GM23248 (cell line): ENCODE measurements at regions not wholly inside any gene's neighbourhood (a gene's known extent, or its start where the extent isn't known, plus 50 kb on each side); places are given as distances from the start of the nearest gene placed in this dataset.

Experiments
- DNase-seq: peaks from one replicate; pipeline ENCODE4 v3.0.0-alpha.2; 2015
- H2AFZ ChIP-seq: fragments of 200-600 bp; sonication (generic); 2 replicates; pipeline ENCODE4 v1.6.1; 2016; ENCODE audit warnings: antibody characterized with exemption
- H3F3A ChIP-seq: fragments of 200-600 bp; sonication (generic); 2 replicates; pipeline ENCODE4 v1.6.1; 2016; ENCODE audit warnings: mild to moderate bottlenecking, antibody characterized with exemption, mixed run types; ENCODE audit not compliant: insufficient read depth
- H3K27ac ChIP-seq: fragments of 200-600 bp; sonication (generic); 2 replicates; pipeline ENCODE4 v1.5.1; 2016; ENCODE audit warnings: mild to moderate bottlenecking
- H3K27me3 ChIP-seq: fragments of 200-600 bp; sonication (generic); replicated peaks from 2 replicates; pipeline ENCODE4 v1.6.1; 2016; ENCODE audit warnings: mild to moderate bottlenecking; ENCODE audit not compliant: insufficient read depth
- H3K36me3 ChIP-seq: fragments of 200-600 bp; sonication (generic); 2 replicates; pipeline ENCODE4 v1.6.1; 2016; ENCODE audit warnings: low read depth, mild to moderate bottlenecking
- H3K4me1 ChIP-seq: fragments of 200-600 bp; sonication (generic); 2 replicates; pipeline ENCODE4 v1.6.1; 2016; ENCODE audit warnings: mild to moderate bottlenecking; ENCODE audit not compliant: insufficient read depth
- H3K4me2 ChIP-seq: fragments of 200-600 bp; sonication (generic); one replicate; pipeline ENCODE4 v1.6.1; 2016; ENCODE audit warnings: mild to moderate bottlenecking; ENCODE audit not compliant: unreplicated experiment
- H3K4me3 ChIP-seq: fragments of 200-600 bp; sonication (generic); 2 replicates; pipeline ENCODE4 v1.5.1; 2016; ENCODE audit warnings: mild to moderate bottlenecking
- H3K79me2 ChIP-seq: fragments of 200-600 bp; sonication (generic); 2 replicates; pipeline ENCODE4 v1.6.1; 2016; ENCODE audit warnings: mild to moderate bottlenecking; ENCODE audit not compliant: insufficient read depth
- H3K9ac ChIP-seq: fragments of 200-600 bp; sonication (generic); 2 replicates; pipeline ENCODE4 v1.6.1; 2016; ENCODE audit warnings: mild to moderate bottlenecking
- H3K9me2 ChIP-seq: fragments of 200-600 bp; sonication (generic); 2 replicates; pipeline ENCODE4 v1.6.1; 2016; ENCODE audit warnings: mixed run types, mild to moderate bottlenecking, moderate library complexity; ENCODE audit not compliant: insufficient read depth
- H3K9me3 ChIP-seq: fragments of 200-600 bp; sonication (generic); one replicate; pipeline ENCODE4 v1.6.1; 2017; ENCODE audit warnings: low read depth
- H4K20me1 ChIP-seq: fragments of 200-600 bp; sonication (generic); 2 replicates; pipeline ENCODE4 v1.6.0; 2016; ENCODE audit not compliant: insufficient read depth
- EZH2 ChIP-seq: fragments of 200-600 bp; sonication (generic); IDR thresholded peaks from 2 replicates; pipeline ENCODE4 v1.6.1; 2018; ENCODE audit warnings: antibody characterized with exemption, mild to moderate bottlenecking; ENCODE audit not compliant: insufficient read depth, poor library complexity, severe bottlenecking
- EZH2phosphoT487 ChIP-seq: fragments of 200-600 bp; sonication (generic); IDR thresholded peaks from 2 replicates; pipeline ENCODE4 v1.6.1; 2018; ENCODE audit warnings: antibody characterized with exemption, moderate library complexity, mild to moderate bottlenecking, low read depth; ENCODE audit not compliant: insufficient read depth
- WGBS, 2 experiments: methylation state at CpG; one replicate each; pipeline ENCODE4 v1.1.6; 2015 to 2017; ENCODE audit warnings: low lambda C conversion rate in 2 of 2, low coverage in 1 of 2; ENCODE audit errors: missing lambda C conversion rate in 2 of 2; 5-methylcytosine and 5-hydroxymethylcytosine counted together
- in situ Hi-C: fragments of 300-500 bp; cut with MboI; formaldehyde crosslinking; loops from 2 replicates; pipeline ENCODE4 v1.15.0; 2020

DNA sequence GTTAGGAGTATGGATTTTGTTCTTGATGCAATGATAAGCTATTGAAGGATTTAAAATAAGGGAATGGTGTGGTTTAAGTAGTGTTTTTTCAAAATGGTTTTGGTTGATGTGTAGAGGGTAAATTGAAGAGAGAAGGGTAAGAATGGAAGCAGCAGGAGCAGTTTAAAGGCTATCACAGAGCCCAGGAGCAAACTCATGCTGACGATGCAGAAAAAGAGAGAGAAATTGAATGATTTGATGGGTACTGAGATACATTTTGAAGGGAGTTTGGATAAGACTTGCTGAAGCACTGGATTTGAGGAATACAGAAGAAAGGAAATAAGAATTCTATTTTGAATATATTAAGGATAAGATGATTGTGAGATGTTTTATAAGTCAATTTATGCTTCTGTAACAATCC, 300.8 kb upstream of the LYPLAL1 start:
- Histone ChIP-seq H3K4me2 (no peak overlapping the region), H3K9ac (no peak overlapping the region), H3K27me3 (no peaks in the 10 kb centered on the region), H3K79me2 (no peaks in the 10 kb centered on the region), H4K20me1 (no peaks in the 10 kb centered on the region), H3K9me3 (no peaks in the 10 kb centered on the region), H3K9me2 (0 out of 2 replicates have a peak, but pooled peaks cover 4% of the 10 kb centered on the region), H3K4me3 (no peak overlapping the region), H3K27ac (no peak overlapping the region), H3K36me3 (no peaks in the 10 kb centered on the region), H3K4me1 (no peaks in the 10 kb centered on the region), H3F3A (0 out of 2 replicates have a peak, but pooled peaks cover 7% of the 10 kb centered on the region), H2AFZ (no peak overlapping the region)
- in situ Hi-C loops = no loop called here
- DNase-seq = no peak
- TF ChIP-seq EZH2phosphoT487 (no peak), EZH2 (no peak)
- whole genome bisulfite sequencing, 2 experiments = 94% methylated on average over 1 of the region's 1 CpG

DNA sequence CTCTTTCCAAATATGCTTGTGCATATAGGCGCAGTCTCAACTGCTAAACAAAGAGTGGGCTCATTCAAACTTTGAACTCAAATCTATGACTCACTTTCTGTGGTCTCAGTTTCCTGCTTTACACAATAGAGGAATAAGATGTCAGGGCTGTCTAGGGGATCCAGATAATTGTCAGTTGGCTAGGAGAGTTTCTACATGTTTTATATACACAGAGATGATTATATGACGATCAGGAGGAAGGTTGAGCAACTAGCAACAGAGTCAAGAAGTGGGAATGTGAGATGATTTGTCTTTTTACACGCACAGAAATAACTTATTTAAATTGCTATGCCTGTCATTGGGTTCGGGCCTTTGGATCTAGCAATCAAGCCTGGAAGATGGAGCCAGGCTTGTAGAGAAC, 299.4 kb upstream of the LYPLAL1 start:
- H3K27ac ChIP-seq = no peak overlapping the region
- H3K9me2 ChIP-seq = 0 out of 2 replicates have a peak, but pooled peaks cover 4% of the 10 kb centered on the region
- DNase-seq = peak; percentile 15
- H3K4me3 ChIP-seq = no peak overlapping the region
- H3K36me3 ChIP-seq = no peaks in the 10 kb centered on the region
- 0 out of 2 replicates have a peak, but pooled peaks cover 6% of the 10 kb centered on the region for H3F3A ChIP-seq
- no peaks in the 10 kb centered on the region for H3K4me1 ChIP-seq
- H4K20me1 ChIP-seq = no peaks in the 10 kb centered on the region
- H3K9me3 ChIP-seq = no peaks in the 10 kb centered on the region
- in situ Hi-C loops = no loop called here
- no peak overlapping the region for H3K4me2 ChIP-seq
- 58 to 73% methylated on average over 4 of the region's 4 CpGs for WGBS, 2 experiments
- TF ChIP-seq EZH2phosphoT487 (no peak), EZH2 (no peak)
- H3K27me3 ChIP-seq = no peaks in the 10 kb centered on the region
- no peak overlapping the region for H3K9ac ChIP-seq
- no peaks in the 10 kb centered on the region for H3K79me2 ChIP-seq
- no peak overlapping the region for H2AFZ ChIP-seq

DNA sequence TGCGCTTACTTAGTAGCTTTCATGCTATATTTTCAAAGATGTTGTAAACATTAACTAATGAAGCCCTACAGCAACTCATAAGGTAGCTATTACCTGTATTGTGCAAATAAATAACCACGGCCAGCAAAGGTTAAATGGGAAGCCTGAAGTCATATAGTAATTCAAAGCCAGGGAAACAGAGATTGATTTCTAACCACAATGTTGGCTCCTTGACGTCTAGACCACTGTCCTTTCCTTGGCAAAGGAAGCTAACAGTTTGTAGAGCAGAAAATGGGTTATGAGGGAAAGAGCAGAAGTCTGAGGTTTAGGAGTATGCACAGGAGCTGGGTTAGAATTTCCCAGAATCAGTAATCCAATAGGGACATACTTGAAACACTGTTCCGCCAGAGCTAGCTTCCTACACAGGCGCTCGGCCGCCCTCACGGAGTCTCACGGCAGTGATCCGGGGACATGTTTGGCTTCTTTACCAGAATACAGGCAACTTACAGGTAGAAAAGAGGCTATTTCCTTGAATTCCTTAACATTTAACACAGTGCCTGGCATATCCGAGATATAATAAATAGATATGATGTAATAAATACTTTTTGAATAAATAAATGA, 298.8 kb upstream of the LYPLAL1 start:
- TF ChIP-seq EZH2 (no peak), EZH2phosphoT487 (no peak)
- Histone ChIP-seq H2AFZ (no peak overlapping the region), H3K9me3 (no peaks in the 10 kb centered on the region), H3K4me3 (no peak overlapping the region), H3F3A (0 out of 2 replicates have a peak, but pooled peaks cover under 1% of the 10 kb centered on the region), H3K9ac (no peak overlapping the region), H3K27ac (no peak overlapping the region), H3K4me2 (no peak overlapping the region), H3K79me2 (no peaks in the 10 kb centered on the region), H3K9me2 (0 out of 2 replicates have a peak, but pooled peaks cover 4% of the 10 kb centered on the region), H3K27me3 (no peaks in the 10 kb centered on the region), H4K20me1 (no peaks in the 10 kb centered on the region), H3K4me1 (no peaks in the 10 kb centered on the region), H3K36me3 (no peaks in the 10 kb centered on the region)
- in situ Hi-C loops = no loop called here
- WGBS, 2 experiments = 95 to 97% methylated on average over 11 of the region's 11 CpGs
- no peak for DNase-seq

DNA sequence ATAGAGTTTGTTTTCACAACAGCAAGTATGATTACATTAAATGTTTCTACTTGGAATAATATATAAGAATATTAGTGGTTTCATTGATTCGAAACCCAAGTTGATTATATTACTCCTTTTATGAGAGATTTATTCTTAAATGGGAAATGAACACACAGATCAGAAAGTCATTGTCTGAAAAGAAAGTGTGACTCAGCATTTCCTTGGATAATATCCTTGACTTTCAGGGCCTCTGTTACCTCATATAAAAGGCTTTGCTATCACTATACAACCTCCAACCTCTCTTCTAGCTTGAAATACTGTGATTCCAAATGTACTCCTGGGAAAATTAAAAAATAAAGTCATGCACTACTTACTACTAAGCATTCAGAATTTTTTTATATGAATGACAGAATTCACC, 295.3 kb upstream of the LYPLAL1 start:
- H2AFZ ChIP-seq = no peak overlapping the region
- 97 to 98% methylated on average over 1 of the region's 1 CpG for WGBS, 2 experiments
- no peaks in the 10 kb centered on the region for H3K36me3 ChIP-seq
- no peaks in the 10 kb centered on the region for H3F3A ChIP-seq
- no peaks in the 10 kb centered on the region for H3K9me3 ChIP-seq
- no peaks in the 10 kb centered on the region for H3K79me2 ChIP-seq
- no peak overlapping the region for H3K4me3 ChIP-seq
- no peaks in the 10 kb centered on the region for H3K27me3 ChIP-seq
- TF ChIP-seq EZH2phosphoT487 (no peak), EZH2 (no peak)
- no peaks in the 10 kb centered on the region for H3K4me1 ChIP-seq
- DNase-seq = peak; percentile 51
- H4K20me1 ChIP-seq = no peaks in the 10 kb centered on the region
- no peak overlapping the region for H3K9ac ChIP-seq
- in situ Hi-C loops = no loop called here
- H3K4me2 ChIP-seq = no peak overlapping the region
- no peaks in the 10 kb centered on the region for H3K9me2 ChIP-seq
- no peak overlapping the region for H3K27ac ChIP-seq
